ENCODE measurements at regions not wholly inside any gene's neighbourhood (a gene's known extent, or its start where the extent isn't known, plus 50 kb on each side); places are given as distances from the start of the nearest gene placed in this dataset.

- DNase-seq (ENCODE audit: low read depth): no peak
Measured at GRCh38 chr6:18784794-18785193, 397.6 kb downstream of the RNF144B start.

GRCh38 chr6:18785810-18786490 is 398.8 kb downstream of the RNF144B start:
- no peak for DNase-seq (ENCODE audit: low read depth)

- DNase-seq (ENCODE audit: low read depth): no peak
Measured at GRCh38 chr6:18792866-18793265, 405.7 kb downstream of the RNF144B start.

GRCh38 chr6:18795726-18796125 is 408.6 kb downstream of the RNF144B start:
- no peak for DNase-seq (ENCODE audit: low read depth)

GRCh38 chr6:18820725-18821124 is 433.6 kb downstream of the RNF144B start:
- DNase-seq (ENCODE audit: low read depth): no peak

- DNase-seq (ENCODE audit: low read depth): peak; percentile 66
Measured at GRCh38 chr6:18823782-18824386, 436.7 kb downstream of the RNF144B start.

- no peak for DNase-seq (ENCODE audit: low read depth)
Measured at GRCh38 chr6:18829272-18829870, 442.2 kb downstream of the RNF144B start.

- DNase-seq (ENCODE audit: low read depth): peak; percentile 16
Measured at GRCh38 chr6:18835976-18836375, 448.8 kb downstream of the RNF144B start.

- no peak for DNase-seq (ENCODE audit: low read depth)
Measured at GRCh38 chr6:18837013-18837412, 449.9 kb downstream of the RNF144B start.

- DNase-seq (ENCODE audit: low read depth): no peak
Measured at GRCh38 chr6:18842534-18842933, 455.4 kb downstream of the RNF144B start.

GRCh38 chr6:18845896-18846295 is 458.7 kb downstream of the RNF144B start:
- DNase-seq (ENCODE audit: low read depth): no peak

GRCh38 chr6:18846327-18846726 is 459.2 kb downstream of the RNF144B start:
- DNase-seq (ENCODE audit: low read depth): no peak

- DNase-seq (ENCODE audit: low read depth): no peak
Measured at GRCh38 chr6:18861204-18861603, 474.1 kb downstream of the RNF144B start.

- no peak for DNase-seq (ENCODE audit: low read depth)
Measured at GRCh38 chr6:18883268-18883667, 496.1 kb downstream of the RNF144B start.

GRCh38 chr6:18883851-18884250 is 496.7 kb downstream of the RNF144B start:
- no peak for DNase-seq (ENCODE audit: low read depth)

- DNase-seq (ENCODE audit: low read depth): no peak
Measured at GRCh38 chr6:18893540-18894269, 506.6 kb downstream of the RNF144B start.

GRCh38 chr6:18897350-18897749 is 510.2 kb downstream of the RNF144B start:
- DNase-seq (ENCODE audit: low read depth): no peak

- DNase-seq (ENCODE audit: low read depth): no peak
Measured at GRCh38 chr6:18904681-18905080, 517.5 kb downstream of the RNF144B start.

- DNase-seq (ENCODE audit: low read depth): no peak
Measured at GRCh38 chr6:18920701-18921100, 533.6 kb downstream of the RNF144B start.

- DNase-seq (ENCODE audit: low read depth): no peak
Measured at GRCh38 chr6:18931086-18931485, 543.9 kb downstream of the RNF144B start.

- DNase-seq (ENCODE audit: low read depth): no peak
Measured at GRCh38 chr6:18958146-18958545, 571.0 kb downstream of the RNF144B start.

GRCh38 chr6:18961566-18961965 is 574.4 kb downstream of the RNF144B start:
- DNase-seq (ENCODE audit: low read depth): no peak

GRCh38 chr6:18962361-18962905 is 575.3 kb downstream of the RNF144B start:
- no peak for DNase-seq (ENCODE audit: low read depth)

Data from ELR (cell line).